HG02884 (cell line): ENCODE measurements at regions not wholly inside any gene's neighbourhood (a gene's known extent, or its start where the extent isn't known, plus 50 kb on each side); places are given as distances from the start of the nearest gene placed in this dataset.

Experiments used
- ATAC-seq: cut with Tn5 transposase; IDR thresholded peaks from one replicate; pipeline ENCODE4 v1.9.1; 2021; ENCODE audit warnings: mild to moderate bottlenecking, moderate library complexity; ENCODE audit not compliant: unreplicated experiment

- ATAC-seq = no peak
These were observed 176.6 kb upstream of the STARD13 start for GRCh38 chr13:33462109-33462508.

GRCh38 chr13:33464345-33464744 is 178.8 kb upstream of the STARD13 start:
- ATAC-seq = no peak

GRCh38 chr13:33466262-33466661 is 180.7 kb upstream of the STARD13 start:
- ATAC-seq = no peak

- ATAC-seq = no peak
These were observed 182.0 kb upstream of the STARD13 start for GRCh38 chr13:33467556-33467955.

GRCh38 chr13:33471204-33471603 is 185.6 kb upstream of the STARD13 start:
- ATAC-seq = no peak

- no peak for ATAC-seq
These were observed 186.9 kb upstream of the STARD13 start for GRCh38 chr13:33472446-33472845.

- ATAC-seq = no peak
These were observed 193.6 kb upstream of the STARD13 start for GRCh38 chr13:33479105-33479504.

- no peak for ATAC-seq
These were observed 195.0 kb upstream of the STARD13 start for GRCh38 chr13:33480561-33480960.

- no peak for ATAC-seq
These were observed 197.9 kb upstream of the STARD13 start for GRCh38 chr13:33483471-33483870.

GRCh38 chr13:33485247-33485646 is 199.7 kb upstream of the STARD13 start:
- ATAC-seq = no peak

- ATAC-seq = peak; percentile 81
These were observed 202.2 kb upstream of the STARD13 start for GRCh38 chr13:33487575-33488243.

- no peak for ATAC-seq
These were observed 204.0 kb upstream of the STARD13 start for GRCh38 chr13:33489563-33489962.

GRCh38 chr13:33490461-33491327 is 205.1 kb upstream of the STARD13 start:
- no peak for ATAC-seq

- no peak for ATAC-seq
These were observed 208.3 kb upstream of the STARD13 start for GRCh38 chr13:33493672-33494365.

- ATAC-seq = no peak
These were observed 209.1 kb upstream of the STARD13 start for GRCh38 chr13:33494596-33495204.

- ATAC-seq = no peak
These were observed 210.8 kb upstream of the STARD13 start for GRCh38 chr13:33496336-33496735.

- no peak for ATAC-seq
These were observed 211.7 kb upstream of the STARD13 start for GRCh38 chr13:33497146-33497845.

GRCh38 chr13:33508060-33508459 is 222.5 kb upstream of the STARD13 start:
- ATAC-seq = no peak

GRCh38 chr13:33509642-33510229 is 224.2 kb upstream of the STARD13 start:
- ATAC-seq = no peak

- ATAC-seq = no peak
These were observed 224.9 kb upstream of the STARD13 start for GRCh38 chr13:33510350-33510970.
